ENCODE measurements at regions not wholly inside any gene's neighbourhood (a gene's known extent, or its start where the extent isn't known, plus 50 kb on each side); places are given as distances from the start of the nearest gene placed in this dataset.

GRCh38 chr14:56738020-56738419 is 72.3 kb downstream of the OTX2 start:
- Histone ChIP-seq H3K27me3 (no peaks in the 10 kb centered on the region), H3K9me3 (ENCODE audit: low read depth) (no peaks in the 10 kb centered on the region), H3K4me1 (ENCODE audit: insufficient read depth) (no peaks in the 10 kb centered on the region), H3K27ac (no peak overlapping the region), H4K20me1 (ENCODE audit: insufficient read depth, poor library complexity, severe bottlenecking) (no peaks in the 10 kb centered on the region), H3K9me2 (replicated peaks; ENCODE audit: insufficient read depth) (no peaks in the 10 kb centered on the region), H3K79me2 (no peaks in the 10 kb centered on the region), H3K36me3 (replicated peaks; ENCODE audit: insufficient read depth, low read depth) (no peaks in the 10 kb centered on the region), H3K4me2 (no peak overlapping the region), H2AFZ (no peak overlapping the region), H3K4me3 (no peak overlapping the region)
- 88% methylated on average over 1 of the region's 1 CpG for WGBS (ENCODE audit: low lambda C conversion rate, missing lambda C conversion rate)
- no peak for DNase-seq (ENCODE audit: low spot score)
- TF ChIP-seq CTCF (IDR thresholded peaks at IDR 0.05; ENCODE audit: poor library complexity) = no peak
- no peak for TF ChIP-seq EZH2phosphoT487 (IDR thresholded peaks at IDR 0.05; ENCODE audit: low read depth, severe bottlenecking, unreplicated experiment)
- TF ChIP-seq EZH2 (IDR thresholded peaks at IDR 0.05; ENCODE audit: borderline replicate concordance) = no peak

- TF ChIP-seq EZH2phosphoT487 (IDR thresholded peaks at IDR 0.05; ENCODE audit: low read depth, severe bottlenecking, unreplicated experiment) (no peak), EZH2 (IDR thresholded peaks at IDR 0.05; ENCODE audit: borderline replicate concordance) (no peak), CTCF (IDR thresholded peaks at IDR 0.05; ENCODE audit: poor library complexity) (no peak)
- no peak overlapping the region for H3K4me2 ChIP-seq
- DNase-seq (ENCODE audit: low spot score) = no peak
Measured at GRCh38 chr14:56733396-56733795, 76.9 kb downstream of the OTX2 start.

GRCh38 chr14:56731187-56731586 is 79.1 kb downstream of the OTX2 start:
- no peaks in the 10 kb centered on the region for H4K20me1 ChIP-seq (ENCODE audit: insufficient read depth, poor library complexity, severe bottlenecking)
- H3K27ac ChIP-seq = no peak overlapping the region
- no peaks in the 10 kb centered on the region for H3K9me2 ChIP-seq (replicated peaks; ENCODE audit: insufficient read depth)
- H3K4me2 ChIP-seq = peak overlapping the region; percentile 72
- H3K27me3 ChIP-seq = peaks cover 5% of the 10 kb centered on the region
- H3K4me1 ChIP-seq (ENCODE audit: insufficient read depth) = no peaks in the 10 kb centered on the region
- no peaks in the 10 kb centered on the region for H3K9me3 ChIP-seq (ENCODE audit: low read depth)
- 32% methylated on average over 4 of the region's 4 CpGs for WGBS (ENCODE audit: low lambda C conversion rate, missing lambda C conversion rate)
- no peaks in the 10 kb centered on the region for H3K79me2 ChIP-seq
- H2AFZ ChIP-seq = no peak overlapping the region
- TF ChIP-seq CTCF (IDR thresholded peaks at IDR 0.05; ENCODE audit: poor library complexity) = no peak
- TF ChIP-seq EZH2phosphoT487 (IDR thresholded peaks at IDR 0.05; ENCODE audit: low read depth, severe bottlenecking, unreplicated experiment) = no peak
- no peak for TF ChIP-seq EZH2 (IDR thresholded peaks at IDR 0.05; ENCODE audit: borderline replicate concordance)
- H3K36me3 ChIP-seq (replicated peaks; ENCODE audit: insufficient read depth, low read depth) = no peaks in the 10 kb centered on the region
- DNase-seq (ENCODE audit: low spot score) = no peak
- no peak overlapping the region for H3K4me3 ChIP-seq

More at GRCh38 chr14:56733396-56733795, 76.9 kb downstream of the OTX2 start:
- no peak overlapping the region for H3K4me3 ChIP-seq
- H3K27ac ChIP-seq = no peak overlapping the region
- no peak overlapping the region for H2AFZ ChIP-seq
- no peaks in the 10 kb centered on the region for H4K20me1 ChIP-seq (ENCODE audit: insufficient read depth, poor library complexity, severe bottlenecking)
- peaks cover 5% of the 10 kb centered on the region for H3K27me3 ChIP-seq
- H3K36me3 ChIP-seq (replicated peaks; ENCODE audit: insufficient read depth, low read depth) = no peaks in the 10 kb centered on the region
- no peaks in the 10 kb centered on the region for H3K9me3 ChIP-seq (ENCODE audit: low read depth)
- no peaks in the 10 kb centered on the region for H3K79me2 ChIP-seq
- H3K9me2 ChIP-seq (replicated peaks; ENCODE audit: insufficient read depth) = no peaks in the 10 kb centered on the region
- no peaks in the 10 kb centered on the region for H3K4me1 ChIP-seq (ENCODE audit: insufficient read depth)
- 57% methylated on average over 7 of the region's 7 CpGs for WGBS (ENCODE audit: low lambda C conversion rate, missing lambda C conversion rate)

Measured in hepatocyte (in vitro differentiated cells).